ENCODE measurements at regions not wholly inside any gene's neighbourhood (a gene's known extent, or its start where the extent isn't known, plus 50 kb on each side); places are given as distances from the start of the nearest gene placed in this dataset.

GRCh38 chr7:128174386-128174785, 66.7 kb upstream of the LEP start:
- DNase-seq: no peak
- no peaks in the 10 kb centered on the region for H3K79me2 ChIP-seq (ENCODE audit: insufficient read depth)
- no peaks in the 10 kb centered on the region for H3K36me3 ChIP-seq (replicated peaks in 1 of 2; ENCODE audit: control insufficient read depth in 1 of 2, insufficient read depth in 2 of 2, low read length in 1 of 2)
- POLR2A ChIA-PET: no interaction called here
- WGBS (ENCODE audit: low lambda C conversion rate): 88% methylated on average over 10 of the region's 11 CpGs
- H3K27me3 ChIP-seq (ENCODE audit: insufficient read depth): no peaks in the 10 kb centered on the region; the same call in 1 of the 2 replicates
- H3F3A ChIP-seq (replicated peaks; ENCODE audit: insufficient read depth): no peaks in the 10 kb centered on the region
- H3K27ac ChIP-seq (ENCODE audit: low read depth in 2 of 2, low read length in 1 of 2): no peak overlapping the region
- H3K4me2 ChIP-seq: no peak overlapping the region
- H3K9ac ChIP-seq: no peak overlapping the region
- TF ChIP-seq ELF1 (IDR thresholded peaks at IDR 0.05) (no peak), CTCF (IDR thresholded peaks at IDR 0.05) (no peak), TCF12 (IDR thresholded peaks at IDR 0.05) (no peak), EP300 (IDR thresholded peaks at IDR 0.05; ENCODE audit: borderline replicate concordance in 1 of 2, low read depth in 1 of 2, low read length in 1 of 2) (no peak), ZBTB33 (IDR thresholded peaks at IDR 0.05; ENCODE audit: borderline replicate concordance, low read depth) (no peak)
- no peaks in the 10 kb centered on the region; a peak in 1 of 4 replicates for H3K4me1 ChIP-seq (ENCODE audit: control insufficient read depth in 1 of 2, insufficient read depth in 2 of 2, low read depth in 1 of 2, low read length in 1 of 2)
- no peaks in the 10 kb centered on the region for H3K9me2 ChIP-seq
- CTCF ChIA-PET: interaction anchor here (3.0 to 22.8 kb wide), 2 partner anchors 32 to 39 kb away, joined by 15 to 175 read pairs; no protein-coding TSS in a partner anchor
- H3K4me3 ChIP-seq (ENCODE audit: low read depth in 2 of 2, low read length in 1 of 2): no peak overlapping the region
- no peak overlapping the region for H2AFZ ChIP-seq (ENCODE audit: low read depth)
- H4K20me1 ChIP-seq (ENCODE audit: insufficient read depth): no peaks in the 10 kb centered on the region
- H3K9me3 ChIP-seq: no peaks in the 10 kb centered on the region

GRCh38 chr7:128176696-128177095, 64.4 kb upstream of the LEP start:
- Histone ChIP-seq H3K79me2 (ENCODE audit: insufficient read depth) (no peaks in the 10 kb centered on the region), H3K27me3 (ENCODE audit: insufficient read depth) (peaks cover 8% of the 10 kb centered on the region; the same call in 1 of the 2 replicates), H3K4me3 (ENCODE audit: low read depth in 2 of 2, low read length in 1 of 2) (no peak overlapping the region), H3F3A (replicated peaks; ENCODE audit: insufficient read depth) (no peaks in the 10 kb centered on the region), H3K4me1 (ENCODE audit: control insufficient read depth in 1 of 2, insufficient read depth in 2 of 2, low read depth in 1 of 2, low read length in 1 of 2) (no peaks in the 10 kb centered on the region; a peak in 1 of 4 replicates), H3K4me2 (no peak overlapping the region), H2AFZ (ENCODE audit: low read depth) (no peak overlapping the region), H3K27ac (ENCODE audit: low read depth in 2 of 2, low read length in 1 of 2) (no peak overlapping the region), H3K9ac (no peak overlapping the region), H3K36me3 (replicated peaks in 1 of 2; ENCODE audit: control insufficient read depth in 1 of 2, insufficient read depth in 2 of 2, low read length in 1 of 2) (no peaks in the 10 kb centered on the region), H3K9me3 (no peaks in the 10 kb centered on the region), H3K9me2 (no peaks in the 10 kb centered on the region), H4K20me1 (ENCODE audit: insufficient read depth) (no peaks in the 10 kb centered on the region)
- no peak for DNase-seq
- POLR2A ChIA-PET: no interaction called here
- CTCF ChIA-PET: interaction anchor here (0.9 to 22.8 kb wide), 3 partner anchors 11 to 41 kb away, joined by 4 to 175 read pairs (median 5); no protein-coding TSS in a partner anchor
- 76% methylated on average over 7 of the region's 7 CpGs for WGBS (ENCODE audit: low lambda C conversion rate)
- TF ChIP-seq USF1 (IDR thresholded peaks at IDR 0.05; ENCODE audit: borderline replicate concordance, low read depth): no peak
- no peak for TF ChIP-seq IRF3 (IDR thresholded peaks at IDR 0.05; ENCODE audit: low read depth, low read length)
- no peak for TF ChIP-seq MXI1 (IDR thresholded peaks at IDR 0.05; ENCODE audit: low read depth, low read length)
- no peak for TF ChIP-seq CTCF (IDR thresholded peaks at IDR 0.05)
- TF ChIP-seq TEAD4 (IDR thresholded peaks at IDR 0.05; ENCODE audit: borderline replicate concordance, insufficient read depth): no peak
- TF ChIP-seq YY1 (IDR thresholded peaks at IDR 0.05; ENCODE audit: low read depth): no peak
- no peak for TF ChIP-seq RAD21 (IDR thresholded peaks at IDR 0.05; ENCODE audit: low read length)
- no peak for TF ChIP-seq TCF12 (IDR thresholded peaks at IDR 0.05)
- no peak for TF ChIP-seq CHD2 (IDR thresholded peaks at IDR 0.05; ENCODE audit: low read length, partially characterized antibody)
- TF ChIP-seq FOXM1 (IDR thresholded peaks at IDR 0.05; ENCODE audit: low read depth): no peak
- TF ChIP-seq SIN3A (IDR thresholded peaks at IDR 0.05; ENCODE audit: borderline replicate concordance, low read depth, low read length): no peak
- TF ChIP-seq EP300 (IDR thresholded peaks at IDR 0.05; ENCODE audit: borderline replicate concordance in 1 of 2, low read depth in 1 of 2, low read length in 1 of 2): no peak
- TF ChIP-seq MEF2A (IDR thresholded peaks at IDR 0.05; ENCODE audit: borderline replicate concordance, low read depth): no peak
- TF ChIP-seq NRF1 (IDR thresholded peaks at IDR 0.05; ENCODE audit: low read depth, low read length): no peak
- no peak for TF ChIP-seq MAX (IDR thresholded peaks at IDR 0.05; ENCODE audit: low read depth)
- no peak for TF ChIP-seq SMC3 (IDR thresholded peaks at IDR 0.05; ENCODE audit: low read depth, low read length)
- no peak for TF ChIP-seq RFX5 (IDR thresholded peaks at IDR 0.05; ENCODE audit: low read length)
- TF ChIP-seq NFIC (IDR thresholded peaks at IDR 0.05; ENCODE audit: borderline replicate concordance): no peak
- no peak for TF ChIP-seq FOSL2 (IDR thresholded peaks at IDR 0.05; ENCODE audit: borderline replicate concordance, low read depth)
